K562 (cell line): ENCODE measurements at regions not wholly inside any gene's neighbourhood (a gene's known extent, or its start where the extent isn't known, plus 50 kb on each side); places are given as distances from the start of the nearest gene placed in this dataset.

Source experiments
- ATAC-seq: fragments of 200-7000 bp; cut with Tn5 transposase; 3 replicates; pipeline ENCODE4 v1.9.1; 2020; ENCODE audit warnings: moderate library complexity
- BruUV-seq: library from RNA; stranded (reverse); fragments of 400-500 nt; replicated peaks from 2 replicates; lab custom pipeline; 2021; lab: Mats Ljungman, UMichigan
- CTCF ChIA-PET: fragments of 300-600 bp; formaldehyde crosslinking; extraction: SDS; loops from one replicate; lab custom pipeline; 2021; ENCODE audit warnings: low intra/inter-chr PET ratio; lab: Yijun Ruan, JAX
- POLR2A ChIA-PET: fragments of 300-600, 350-650 bp; sonication (Branson Sonifier 250); formaldehyde crosslinking; extraction: SDS; loops from one replicate; lab custom pipeline; 2021; ENCODE audit warnings: antibody characterized with exemption, inconsistent platforms; lab: Yijun Ruan, JAX
- DNase-seq, 4 experiments: peaks; one replicate each; pipeline versions ENCODE4 v3.0.0 to v3.0.0-alpha.2; 2011 to 2018; ENCODE audit warnings: low spot score in 3 of 4, mixed read lengths in 3 of 4; ENCODE audit errors: extremely low read depth in 1 of 4
- FAIRE-seq: peaks from 2 replicates; lab custom pipeline; 2011; peaks lifted over from hg19 to GRCh38; lab: Jason Lieb, UNC
- H2AFZ ChIP-seq: 2 replicates; pipeline ENCODE4 v1.6.0; 2011; ENCODE audit warnings: low read depth, low read length, control low read depth, inconsistent platforms
- H3K27ac ChIP-seq: fragments of 200-600 bp; 3 replicates; pipeline ENCODE4 v1.8.0; 2011; ENCODE audit warnings: low read depth, mild to moderate bottlenecking, control low read depth, inconsistent platforms, low read length, moderate library complexity, mixed read lengths; ENCODE audit errors: extremely low read depth
- H3K27me3 ChIP-seq, 2 experiments: fragments of 300-600 bp in 1 of 2; 2 replicates in 1 of 2; 3 replicates in 1 of 2; pipeline versions ENCODE4 v1.6.0 to v1.8.0; 2011; ENCODE audit warnings: inconsistent platforms in 2 of 2, low read length in 2 of 2, mild to moderate bottlenecking in 1 of 2, mixed read lengths in 1 of 2, moderate library complexity in 1 of 2; ENCODE audit not compliant: control insufficient read depth in 2 of 2, insufficient read depth in 2 of 2
- H3K36me3 ChIP-seq: fragments of 300-600 bp; 3 replicates; pipeline ENCODE4 v1.8.0; 2011; ENCODE audit warnings: mild to moderate bottlenecking, low read length, inconsistent platforms; ENCODE audit not compliant: control insufficient read depth, insufficient read depth
- H3K4me1 ChIP-seq, 2 experiments: fragments of 200-600 bp in 1 of 2; replicated peaks in 1 of 2; 2 replicates in 1 of 2; 3 replicates in 1 of 2; pipeline versions ENCODE4 v1.5.1 to v1.8.0; 2011; ENCODE audit warnings: inconsistent platforms in 2 of 2, low read length in 2 of 2, mild to moderate bottlenecking in 1 of 2, mixed read lengths in 1 of 2, moderate library complexity in 1 of 2; ENCODE audit not compliant: control insufficient read depth in 2 of 2, insufficient read depth in 2 of 2
- H3K4me2 ChIP-seq: 2 replicates; pipeline ENCODE4 v1.6.1; 2011; ENCODE audit warnings: low read length, control low read depth, inconsistent platforms, mixed read lengths; ENCODE audit not compliant: insufficient read depth
- H3K4me3 ChIP-seq: fragments of 200-600 bp; sonication (generic), shearing (Covaris generic); 2 replicates; pipeline ENCODE4 v1.5.1; 2016; ENCODE audit warnings: control low read depth, inconsistent platforms
- H3K79me2 ChIP-seq: fragments of 200-600 bp; 3 replicates; pipeline ENCODE4 v1.8.0; 2011; ENCODE audit warnings: low read length, inconsistent platforms; ENCODE audit not compliant: control insufficient read depth, insufficient read depth
- H3K9ac ChIP-seq, 2 experiments: 2 replicates each; pipeline versions ENCODE4 v1.6.0 to v1.6.1; 2011; ENCODE audit warnings: low read depth in 2 of 2, low read length in 2 of 2, control low read depth in 1 of 2, inconsistent platforms in 1 of 2, mild to moderate bottlenecking in 1 of 2, mixed read lengths in 1 of 2; ENCODE audit not compliant: insufficient read depth in 1 of 2
- H3K9me1 ChIP-seq: one replicate; pipeline ENCODE4 v1.6.0; 2011; ENCODE audit warnings: inconsistent platforms, mild to moderate bottlenecking, low read length, moderate library complexity; ENCODE audit not compliant: control insufficient read depth, insufficient read depth
- H3K9me3 ChIP-seq: replicated peaks from 2 replicates; pipeline ENCODE4 v1.5.1; 2011; ENCODE audit warnings: low read depth, low read length, inconsistent platforms; ENCODE audit not compliant: control insufficient read depth, insufficient read depth
- H4K20me1 ChIP-seq: replicated peaks from 2 replicates; pipeline ENCODE4 v1.6.1; 2011; ENCODE audit warnings: low read length, inconsistent platforms, mixed read lengths; ENCODE audit not compliant: control insufficient read depth, insufficient read depth
- ARNT ChIP-seq, 2 experiments: fragments of 450-650 bp; IDR thresholded peaks; 2 replicates each; pipeline ENCODE4 v1.6.1; 2016; ENCODE audit warnings: mild to moderate bottlenecking in 1 of 2
- ILF3 ChIP-seq: fragments of 450-650 bp; IDR thresholded peaks from 2 replicates; pipeline ENCODE4 v1.6.1; 2018; ENCODE audit warnings: antibody characterized with exemption, mild to moderate bottlenecking, moderate library complexity, borderline replicate concordance
- MEF2A ChIP-seq: IDR thresholded peaks from 2 replicates; pipeline ENCODE4 v1.6.1; 2011; ENCODE audit warnings: low read depth, mild to moderate bottlenecking, low read length, moderate library complexity; ENCODE audit not compliant: control insufficient read depth
- SMARCB1 ChIP-seq: IDR thresholded peaks from 2 replicates; pipeline ENCODE4 v1.6.1; 2011; ENCODE audit warnings: improper control_type of control experiment, low read depth; ENCODE audit not compliant: insufficient read length
- ZBTB12 ChIP-seq: fragments of 250-450 bp; sonication (Bioruptor Pico); IDR thresholded peaks from 2 replicates; pipeline ENCODE4 v1.4.0; 2020
- ZKSCAN3 ChIP-seq: fragments of 250-450 bp; sonication (Bioruptor Pico); IDR thresholded peaks from 2 replicates; pipeline ENCODE4 v1.4.0; 2020
- ZNF146 ChIP-seq: IDR thresholded peaks from one replicate; pipeline ENCODE4 v1.6.1; 2018; ENCODE audit warnings: missing compliant biosample characterization; ENCODE audit not compliant: unreplicated experiment
- ZNF407 ChIP-seq: fragments of 450-650 bp; IDR thresholded peaks from 2 replicates; pipeline ENCODE4 v1.6.1; 2016; ENCODE audit warnings: low read depth
- WGBS: fragments of 100-300 bp; shearing (Covaris generic); methylation state at CpG from one replicate; pipeline ENCODE4 v1.1.6; 2016; ENCODE audit warnings: low coverage, mixed read lengths; ENCODE audit not compliant: insufficient coverage; ENCODE audit errors: missing lambda C conversion rate; 5-methylcytosine and 5-hydroxymethylcytosine counted together
- in situ Hi-C: fragments of 300-500 bp; cut with MboI; formaldehyde crosslinking; loops from 4 replicates; pipeline ENCODE4 v1.15.0; 2018; ENCODE audit warnings: inconsistent platforms, mixed read lengths
- intact Hi-C: fragments of 100-400 bp; cut with micrococcal nuclease; formaldehyde crosslinking; loops from 2 replicates; pipeline ENCODE4 v1.14.2; 2022

- WGBS: 91% methylated on average over 9 of the region's 9 CpGs
- TF ChIP-seq ILF3 (no peak), ZNF407 (no peak), ZBTB12 (CRISPR knock-in tag) (no peak), ZNF146 (CRISPR knock-in tag) (no peak), ARNT (IDR thresholded peaks at IDR 0.05) (no peak), SMARCB1 (no peak), MEF2A (no peak), ZKSCAN3 (no peak)
- no peak overlapping the region for H2AFZ ChIP-seq
- ATAC-seq (no peak), FAIRE-seq (no peak), DNase-seq (no peak)
- no peak overlapping the region for H3K9ac ChIP-seq
- H3K9me1 ChIP-seq: no peaks in the 10 kb centered on the region
- H3K79me2 ChIP-seq: no peaks in the 10 kb centered on the region
- no peak overlapping the region for H3K27ac ChIP-seq
- H4K20me1 ChIP-seq: no peaks in the 10 kb centered on the region
- peaks cover 0 to 10% of the 10 kb centered on the region in 2 experiments; a peak in 3 of 5 replicates for H3K4me1 ChIP-seq
- POLR2A ChIA-PET: no interaction called here
- no peaks in the 10 kb centered on the region for H3K27me3 ChIP-seq
- H3K4me2 ChIP-seq: no peak overlapping the region
- in situ Hi-C loops (no loop called here), intact Hi-C loops (no loop called here)
- BruUV-seq: no TSS peak
- CTCF ChIA-PET: no interaction called here
- no peaks in the 10 kb centered on the region for H3K36me3 ChIP-seq
- no peak overlapping the region for H3K4me3 ChIP-seq
- no peaks in the 10 kb centered on the region for H3K9me3 ChIP-seq
Observed at GRCh38 chr2:12560618-12561017, 156.1 kb upstream of the TRIB2 start.
